ENCODE measurements at regions not wholly inside any gene's neighbourhood (a gene's known extent, or its start where the extent isn't known, plus 50 kb on each side); places are given as distances from the start of the nearest gene placed in this dataset.

- TF ChIP-seq CTCF (IDR thresholded peaks at IDR 0.05) (no peak), POLR2A (IDR thresholded peaks at IDR 0.05) (no peak)
These were observed 214.0 kb downstream of the MDFIC start for GRCh38 chr7:115135769-115136410.
